ENCODE measurements at regions not wholly inside any gene's neighbourhood (a gene's known extent, or its start where the extent isn't known, plus 50 kb on each side); places are given as distances from the start of the nearest gene placed in this dataset.

DNA sequence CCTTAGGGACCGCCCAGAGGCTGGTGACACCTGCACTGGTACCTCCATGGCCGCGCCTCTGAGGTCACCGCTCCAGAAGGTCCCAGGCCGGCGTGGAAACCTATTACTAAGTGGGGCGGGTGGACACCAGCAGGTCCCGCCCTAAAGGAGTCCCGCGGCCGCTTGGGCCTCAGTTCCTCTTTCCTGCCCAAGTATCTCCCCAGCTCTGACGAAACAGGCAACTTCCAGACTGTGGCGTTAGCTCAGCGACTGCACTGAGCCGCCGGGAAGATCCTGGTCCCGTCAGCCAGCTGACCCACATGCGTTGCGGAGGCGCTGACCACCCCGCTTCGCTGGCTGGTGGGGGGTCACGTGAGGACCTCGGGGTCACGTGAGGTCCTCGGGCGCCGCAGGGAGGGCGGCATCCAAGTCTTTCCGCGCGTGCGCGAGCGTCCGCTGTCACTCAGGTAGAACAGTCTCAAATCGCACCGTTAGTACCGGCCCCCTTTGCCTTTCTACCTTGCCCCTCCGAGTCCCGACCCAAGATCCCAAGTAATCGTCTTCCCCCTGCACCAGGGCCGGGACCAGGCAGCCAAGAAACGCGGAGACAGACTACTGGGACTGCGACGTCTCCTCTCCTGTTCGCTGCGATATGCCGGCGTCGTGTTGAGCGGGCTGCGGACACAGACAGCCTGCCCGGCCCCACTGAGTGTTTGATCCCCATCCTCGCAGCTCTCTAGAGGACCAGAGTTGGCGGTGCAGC, 53.7 kb upstream of the KDM4C start:
- DNase-seq (ENCODE audit: low spot score): peak; percentile 89

DNA sequence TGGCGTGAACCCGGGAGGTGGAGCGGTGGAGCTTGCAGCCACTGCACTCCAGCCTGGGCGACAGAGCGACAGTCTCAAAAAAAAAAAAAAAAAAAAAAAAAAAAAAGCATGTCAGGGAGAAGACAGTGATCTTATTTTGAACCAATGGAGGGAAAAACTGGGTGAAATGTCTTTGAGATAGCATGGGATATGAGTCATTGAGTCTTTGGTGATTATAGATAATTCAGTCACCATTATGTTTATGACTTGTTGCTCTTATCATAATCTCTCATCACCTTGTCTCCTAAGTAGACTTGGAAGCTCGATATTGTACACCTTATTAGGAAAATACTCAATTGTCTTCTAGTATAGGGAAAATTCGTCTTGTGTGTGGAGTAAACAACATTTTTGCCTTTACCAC, 55.1 kb upstream of the KDM4C start:
- DNase-seq (ENCODE audit: low spot score): peak; percentile 56

DNA sequence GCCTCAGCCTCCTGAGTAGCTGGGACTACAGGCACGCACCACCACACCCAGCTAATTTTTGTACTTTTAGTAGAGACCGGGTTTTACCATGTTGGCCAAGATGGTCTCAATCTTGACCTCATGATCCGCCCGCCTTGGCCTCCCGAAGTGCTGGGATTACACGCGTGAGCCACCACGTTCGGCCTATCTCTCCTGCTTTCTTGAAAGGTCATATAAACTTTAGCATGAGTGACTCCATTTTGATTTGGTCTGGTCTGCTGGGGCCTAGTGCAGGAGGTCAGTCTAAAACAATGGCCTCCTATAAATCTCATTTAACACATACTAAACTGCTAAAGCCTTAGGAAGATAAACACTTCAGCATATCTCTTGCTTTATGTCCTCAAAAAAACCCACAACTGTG, 50.6 kb upstream of the GLDC start:
- DNase-seq (ENCODE audit: low spot score): no peak

DNA sequence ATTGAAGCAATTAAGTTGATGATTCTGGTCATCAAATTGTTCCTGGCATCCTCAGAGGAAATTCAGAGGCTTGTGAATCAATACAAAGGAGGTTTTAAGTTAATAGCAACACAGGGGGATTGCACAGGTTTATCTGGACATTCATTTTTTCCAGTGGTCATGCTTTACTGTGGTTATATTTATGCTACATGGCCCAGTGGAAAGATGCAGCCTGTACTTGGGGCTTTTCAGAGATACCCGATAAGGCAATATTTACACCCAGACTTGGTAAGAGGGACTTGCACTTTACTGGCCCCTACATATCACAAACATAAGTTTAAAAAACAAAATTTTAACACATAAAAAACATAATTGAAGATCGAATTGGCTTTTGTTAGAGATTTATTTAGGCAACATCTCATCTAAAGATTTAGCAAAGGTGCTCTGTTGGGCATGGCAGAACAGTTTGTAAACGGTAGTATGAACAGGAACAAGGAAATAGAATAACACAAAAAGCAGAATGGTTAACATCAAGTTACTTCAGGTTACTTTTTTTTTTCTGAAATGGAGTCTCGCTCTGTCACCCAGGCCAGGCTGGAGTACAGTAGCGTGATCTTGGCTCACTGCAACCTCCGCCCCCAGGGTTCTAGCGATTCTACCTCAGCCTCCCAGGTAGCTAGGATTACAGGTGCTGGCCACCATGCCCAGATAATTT, 49.7 kb upstream of the GLDC start:
- no peak for DNase-seq (ENCODE audit: low spot score)
